HG03342 (cell line): ENCODE measurements at regions not wholly inside any gene's neighbourhood (a gene's known extent, or its start where the extent isn't known, plus 50 kb on each side); places are given as distances from the start of the nearest gene placed in this dataset.

Source experiments
- ATAC-seq: cut with Tn5 transposase; IDR thresholded peaks from one replicate; pipeline ENCODE4 v1.9.1; 2021; ENCODE audit warnings: mild to moderate bottlenecking, moderate library complexity; ENCODE audit not compliant: unreplicated experiment

DNA sequence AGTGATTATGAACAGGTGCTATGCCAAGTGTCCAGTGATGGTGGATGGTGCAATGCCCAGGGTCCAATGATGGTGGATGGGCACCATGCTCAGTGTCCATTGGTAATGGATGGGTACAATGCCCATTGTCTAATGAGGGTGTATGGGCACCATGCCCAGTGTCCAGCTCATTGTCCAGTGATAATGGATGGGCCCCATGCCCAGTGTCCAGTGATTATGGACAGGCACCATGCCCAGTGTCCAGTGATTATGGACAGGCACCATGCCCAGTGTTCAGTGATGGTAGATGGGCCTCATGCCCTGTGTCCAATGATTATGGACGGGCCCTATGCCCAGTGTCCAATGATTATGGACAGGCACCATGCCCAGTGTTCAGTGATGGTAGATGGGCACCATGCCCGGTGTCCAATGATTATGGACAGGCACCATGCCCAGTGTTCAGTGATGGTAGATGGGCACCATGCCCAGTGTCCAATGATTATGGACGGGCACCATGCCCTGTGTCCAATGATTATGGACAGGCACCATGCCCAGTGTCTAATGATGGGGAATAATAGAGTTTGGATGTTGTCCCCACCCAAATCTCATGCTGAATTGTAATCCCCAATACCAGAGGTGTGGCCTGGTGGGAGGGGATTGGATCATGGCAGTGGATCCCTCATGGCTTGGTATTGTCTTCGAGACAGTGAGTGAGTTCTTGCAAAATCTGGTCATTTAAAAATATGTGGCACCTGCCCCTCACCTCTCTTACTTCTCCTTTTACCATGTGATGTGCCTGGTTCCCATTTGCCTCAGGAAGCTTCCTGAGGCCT, 87.8 kb downstream of the ANKRD10 start:
- ATAC-seq = no peak
